Activated effector memory CD4-positive, alpha-beta T cell treated with Interleukin-2 at 50 U/mL for 16 hours (primary cell): ENCODE measurements at regions not wholly inside any gene's neighbourhood (a gene's known extent, or its start where the extent isn't known, plus 50 kb on each side); places are given as distances from the start of the nearest gene placed in this dataset.
A peak's percentile ranks its signal among the peaks of the same experiment; 100 is the strongest.
"Not testable (repeated sequence)": the region's sequence is repeated elsewhere in the genome, so short reads cannot be mapped to it uniquely, and the experiment has no call there.

ENCODE experiments used
- DNase-seq: peaks from one replicate; pipeline ENCODE4 v3.0.0-alpha.2; 2020

GRCh38 chr3:5035113-5035512 is 55.9 kb downstream of the BHLHE40 start:
- DNase-seq = no peak

- DNase-seq = no peak
These were observed 56.6 kb downstream of the BHLHE40 start for GRCh38 chr3:5035692-5036391.

GRCh38 chr3:5036392-5036766 is 57.1 kb downstream of the BHLHE40 start:
- DNase-seq = no peak

- DNase-seq = no peak
These were observed 57.6 kb downstream of the BHLHE40 start for GRCh38 chr3:5036858-5037257.

GRCh38 chr3:5039585-5039984 is 60.3 kb downstream of the BHLHE40 start:
- DNase-seq = no peak

GRCh38 chr3:5041315-5041714 is 62.1 kb downstream of the BHLHE40 start:
- no peak for DNase-seq

- DNase-seq = no peak
These were observed 66.7 kb downstream of the BHLHE40 start for GRCh38 chr3:5045961-5046360.

- DNase-seq = no peak
These were observed 68.7 kb downstream of the BHLHE40 start for GRCh38 chr3:5047764-5048419.

- DNase-seq = no peak
These were observed 70.3 kb upstream of the ARL8B start for GRCh38 chr3:5051772-5052171.

GRCh38 chr3:5052247-5052646 is 69.8 kb upstream of the ARL8B start:
- no peak for DNase-seq

GRCh38 chr3:5053021-5053831 is 68.9 kb upstream of the ARL8B start:
- no peak for DNase-seq

GRCh38 chr3:5054098-5054497 is 68.0 kb upstream of the ARL8B start:
- DNase-seq = no peak

- DNase-seq = not testable (repeated sequence)
These were observed 67.5 kb upstream of the ARL8B start for GRCh38 chr3:5054579-5054978.

- DNase-seq = no peak
These were observed 66.6 kb upstream of the ARL8B start for GRCh38 chr3:5055357-5056110.

- no peak for DNase-seq
These were observed 66.0 kb upstream of the ARL8B start for GRCh38 chr3:5056111-5056391.

- no peak for DNase-seq
These were observed 64.8 kb upstream of the ARL8B start for GRCh38 chr3:5057272-5057671.

GRCh38 chr3:5057857-5058324 is 64.2 kb upstream of the ARL8B start:
- DNase-seq = peak; percentile 58

- DNase-seq = no peak
These were observed 63.6 kb upstream of the ARL8B start for GRCh38 chr3:5058471-5058951.

- no peak for DNase-seq
These were observed 62.3 kb upstream of the ARL8B start for GRCh38 chr3:5059782-5060181.

GRCh38 chr3:5061218-5061569 is 60.9 kb upstream of the ARL8B start:
- DNase-seq = no peak

- DNase-seq = no peak
These were observed 58.4 kb upstream of the ARL8B start for GRCh38 chr3:5063724-5064123.

GRCh38 chr3:5068531-5069050 is 53.5 kb upstream of the ARL8B start:
- DNase-seq = no peak

- no peak for DNase-seq
These were observed 52.5 kb upstream of the ARL8B start for GRCh38 chr3:5069627-5070026.
